SJCRH30 (cell line): ENCODE measurements at regions not wholly inside any gene's neighbourhood (a gene's known extent, or its start where the extent isn't known, plus 50 kb on each side); places are given as distances from the start of the nearest gene placed in this dataset.

Experiments used
- DNase-seq, 2 experiments: peaks; one replicate each; pipeline ENCODE4 v3.0.0-alpha.2; 2015 to 2020
- H3K27ac ChIP-seq: fragments of 250-450 bp; sonication (Bioruptor Pico); 2 replicates; pipeline ENCODE4 v1.5.1; 2020; ENCODE audit warnings: mild to moderate bottlenecking, moderate library complexity
- H3K27me3 ChIP-seq: fragments of 250-450 bp; sonication (Bioruptor Pico); 2 replicates; pipeline ENCODE4 v1.5.1; 2020; ENCODE audit warnings: mild to moderate bottlenecking, moderate library complexity
- H3K36me3 ChIP-seq: fragments of 250-450 bp; sonication (Bioruptor Pico); 2 replicates; pipeline ENCODE4 v1.5.1; 2020; ENCODE audit warnings: mild to moderate bottlenecking, moderate library complexity
- H3K4me1 ChIP-seq: fragments of 250-450 bp; sonication (Bioruptor Pico); 2 replicates; pipeline ENCODE4 v1.5.1; 2020; ENCODE audit warnings: mild to moderate bottlenecking, moderate library complexity
- H3K4me3 ChIP-seq: fragments of 250-450 bp; sonication (Bioruptor Pico); 2 replicates; pipeline ENCODE4 v1.5.1; 2020; ENCODE audit warnings: mild to moderate bottlenecking, moderate library complexity
- H3K9me3 ChIP-seq: fragments of 250-450 bp; sonication (Bioruptor Pico); replicated peaks from 2 replicates; pipeline ENCODE4 v1.5.1; 2020; ENCODE audit warnings: mild to moderate bottlenecking, moderate library complexity

DNA sequence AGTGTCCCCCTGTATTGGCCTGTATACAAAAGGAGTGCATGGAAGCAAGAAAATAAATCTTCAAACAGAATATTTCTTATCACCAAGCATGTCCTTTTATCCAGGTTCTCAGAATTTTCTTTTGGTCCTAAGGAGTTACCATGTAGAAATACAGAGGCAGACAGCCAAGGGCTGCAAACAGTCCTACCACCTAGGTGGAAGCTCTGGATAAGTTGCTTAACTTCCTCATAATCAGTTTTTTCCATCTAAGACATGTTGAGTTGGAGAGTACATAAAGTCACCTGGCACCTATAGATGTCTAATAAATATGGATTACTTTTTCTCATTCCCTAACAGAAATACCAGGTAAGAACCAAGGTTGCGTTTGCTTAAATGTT is 57.0 kb upstream of the BLID start:
- Histone ChIP-seq H3K27me3 (no peaks in the 10 kb centered on the region), H3K9me3 (no peaks in the 10 kb centered on the region), H3K27ac (no peak overlapping the region), H3K36me3 (no peaks in the 10 kb centered on the region), H3K4me1 (no peaks in the 10 kb centered on the region), H3K4me3 (no peak overlapping the region)
- DNase-seq = no peak

DNA sequence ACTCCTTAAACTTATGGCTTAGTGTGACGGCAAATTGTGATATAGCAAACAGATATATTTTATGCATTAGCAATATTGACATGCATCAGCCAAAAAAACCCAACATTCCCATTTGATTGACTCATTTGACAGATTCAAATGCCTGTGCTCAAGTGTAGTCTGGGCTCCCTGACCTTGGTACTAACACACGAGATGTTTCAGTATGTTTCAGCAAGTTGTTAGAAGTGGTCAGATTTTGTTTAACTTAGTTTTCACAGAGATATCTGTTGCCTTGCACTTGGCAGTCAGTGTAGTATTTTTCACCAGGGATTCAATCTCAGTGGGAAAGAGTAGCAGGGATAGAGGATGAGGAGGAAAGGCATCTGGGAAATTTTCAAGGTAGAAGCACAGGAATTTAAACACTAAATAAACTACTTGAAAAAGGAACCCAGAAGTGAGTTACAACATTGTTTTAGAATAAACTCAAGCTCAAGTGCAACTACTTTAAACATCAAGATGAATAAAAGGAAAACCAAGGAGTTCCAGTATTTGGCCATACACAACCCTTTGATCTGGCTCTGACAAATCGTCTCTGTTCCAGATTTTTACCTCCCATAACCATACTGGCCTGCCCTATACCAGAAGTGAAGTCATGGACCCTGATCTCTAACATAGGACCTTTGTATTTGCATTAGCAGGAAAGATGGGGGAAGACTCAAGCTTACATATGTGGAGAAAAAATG is 56.5 kb upstream of the BLID start:
- Histone ChIP-seq H3K9me3 (no peaks in the 10 kb centered on the region), H3K27me3 (no peaks in the 10 kb centered on the region), H3K36me3 (no peaks in the 10 kb centered on the region), H3K27ac (no peak overlapping the region), H3K4me1 (no peaks in the 10 kb centered on the region), H3K4me3 (no peak overlapping the region)
- no peak for DNase-seq

DNA sequence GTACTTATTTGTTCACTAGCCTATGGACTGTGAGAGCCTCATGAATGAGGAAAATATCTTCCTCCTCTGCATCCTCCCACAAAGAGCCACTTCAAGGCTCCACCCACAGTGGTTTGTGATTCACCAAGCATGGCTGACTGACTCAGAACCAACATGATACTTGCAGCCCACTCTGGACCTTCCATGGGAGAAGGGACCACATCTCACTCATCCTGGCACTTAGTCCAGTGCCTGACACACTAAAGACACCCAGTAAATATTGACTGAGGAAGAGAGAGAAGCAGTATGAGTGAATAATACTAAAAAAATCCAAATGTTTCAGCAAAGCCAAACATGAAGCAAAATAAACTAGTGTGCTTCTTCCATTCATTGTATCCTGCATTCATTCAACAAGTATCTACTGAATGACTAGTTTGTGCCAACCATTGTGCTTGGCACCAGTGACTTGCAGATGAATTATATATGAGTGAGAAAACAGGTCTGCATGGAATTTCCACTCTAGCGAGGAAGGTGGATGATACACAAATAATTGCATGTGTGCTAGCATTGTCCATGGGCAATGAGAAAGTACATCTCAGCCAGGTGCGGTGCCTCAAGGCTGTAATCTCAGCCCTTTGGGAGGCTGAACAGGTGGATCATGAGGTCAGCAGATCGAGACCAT is 54.9 kb upstream of the BLID start:
- no peak for DNase-seq
- Histone ChIP-seq H3K9me3 (no peaks in the 10 kb centered on the region), H3K27ac (no peak overlapping the region), H3K36me3 (no peaks in the 10 kb centered on the region), H3K27me3 (no peaks in the 10 kb centered on the region), H3K4me1 (no peaks in the 10 kb centered on the region), H3K4me3 (no peak overlapping the region)

GRCh38 chr11:122168218-122168617 is 52.2 kb upstream of the BLID start:
- H3K27ac ChIP-seq = no peak overlapping the region
- H3K27me3 ChIP-seq = no peaks in the 10 kb centered on the region
- no peak overlapping the region for H3K4me3 ChIP-seq
- no peaks in the 10 kb centered on the region for H3K36me3 ChIP-seq
- H3K9me3 ChIP-seq = no peaks in the 10 kb centered on the region
- H3K4me1 ChIP-seq = no peaks in the 10 kb centered on the region; the same call in 1 of the 2 replicates
- DNase-seq = no peak

DNA sequence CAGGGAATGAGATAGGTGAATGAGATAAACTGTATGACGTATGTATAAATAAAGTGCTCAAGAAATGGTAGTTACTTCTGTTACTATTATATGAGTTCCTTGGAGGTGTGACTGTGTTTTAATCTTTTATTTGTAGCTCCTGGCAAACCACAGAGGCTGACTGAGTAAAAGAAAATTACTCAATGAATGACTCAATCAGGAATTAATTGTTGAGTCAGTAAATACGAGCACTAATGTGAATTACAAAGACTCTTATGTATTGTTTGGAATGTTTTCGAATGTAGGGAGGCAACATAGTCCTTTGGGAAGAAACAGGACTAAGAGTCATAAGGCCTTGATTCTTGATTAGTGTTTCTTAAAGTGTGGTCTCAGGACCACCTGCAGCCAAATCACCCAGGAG is 51.1 kb upstream of the BLID start:
- Histone ChIP-seq H3K9me3 (no peaks in the 10 kb centered on the region), H3K4me3 (no peak overlapping the region), H3K4me1 (no peaks in the 10 kb centered on the region; the same call in 1 of the 2 replicates), H3K36me3 (no peaks in the 10 kb centered on the region), H3K27ac (no peak overlapping the region), H3K27me3 (no peaks in the 10 kb centered on the region)
- DNase-seq = no peak

DNA sequence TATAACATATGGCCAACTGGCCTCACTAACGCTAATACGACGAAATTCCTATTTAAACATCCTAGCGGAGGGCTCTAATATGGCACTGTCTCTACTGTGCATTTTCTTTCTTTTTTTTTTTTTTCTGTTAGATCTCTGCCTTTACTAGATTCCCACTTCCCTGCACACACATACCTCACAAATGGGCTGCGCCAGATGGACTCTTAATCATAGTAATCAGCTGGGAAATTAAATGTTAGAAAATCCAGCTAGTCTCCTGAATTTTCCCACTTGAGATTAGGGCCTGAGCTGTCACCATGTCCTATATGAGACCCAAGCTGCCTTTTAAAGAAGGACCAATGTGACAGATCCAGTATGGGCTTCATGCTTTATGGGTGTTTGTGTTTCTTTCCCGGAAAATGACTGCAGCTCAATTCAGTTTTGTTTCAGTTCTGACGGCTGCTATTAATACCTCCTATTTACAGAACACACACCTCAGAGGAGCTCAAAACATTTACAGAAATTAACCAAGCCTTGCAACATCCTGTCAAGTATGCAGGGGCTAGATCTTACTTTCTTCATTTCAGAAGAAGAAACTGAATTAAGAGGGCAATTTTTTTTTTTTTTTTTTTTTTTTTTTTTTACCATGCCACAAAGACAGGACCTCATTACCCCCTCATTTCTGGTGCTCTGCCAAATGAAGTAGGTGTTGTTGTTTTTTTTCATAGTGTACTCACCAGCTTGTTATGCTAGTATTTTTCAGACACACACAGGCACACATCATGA is 49.8 kb upstream of the BLID start:
- DNase-seq = no peak
- Histone ChIP-seq H3K27me3 (no peaks in the 10 kb centered on the region), H3K9me3 (no peaks in the 10 kb centered on the region), H3K36me3 (no peaks in the 10 kb centered on the region), H3K4me3 (no peak overlapping the region), H3K27ac (no peak overlapping the region), H3K4me1 (no peaks in the 10 kb centered on the region; the same call in 1 of the 2 replicates)
